Stomach (tissue), 4 donors: ENCODE measurements at regions not wholly inside any gene's neighbourhood (a gene's known extent, or its start where the extent isn't known, plus 50 kb on each side); places are given as distances from the start of the nearest gene placed in this dataset.

Experiments
- CTCF ChIP-seq, 7 experiments: fragments of 450-650 bp in 4 of 7; fragments of 200-600 bp in 3 of 7; sonication (generic) in 3 of 7; IDR thresholded peaks; one replicate each; pipeline ENCODE4 v1.5.1; 2016 to 2019; ENCODE audit warnings: antibody characterized with exemption in 7 of 7, control low read depth in 2 of 7, mild to moderate bottlenecking in 1 of 7
- POLR2A ChIP-seq, 4 donors: fragments of 450-650 bp; IDR thresholded peaks; one replicate each; pipeline ENCODE4 v1.6.1; 2016; ENCODE audit warnings: antibody characterized with exemption in 4 of 4, control low read depth in 2 of 4, mild to moderate bottlenecking in 1 of 4, moderate library complexity in 1 of 4
- POLR2AphosphoS5 ChIP-seq, 3 donors: sonication (generic); formaldehyde crosslinking; IDR thresholded peaks; one replicate each; pipeline ENCODE4 v1.6.1; 2016; ENCODE audit warnings: antibody characterized with exemption in 3 of 3

GRCh38 chr7:116315803-116316202 lies 105.5 kb downstream of the TES start:
- TF ChIP-seq POLR2A (IDR thresholded peaks at IDR 0.05) (no peak), CTCF (IDR thresholded peaks at IDR 0.05) (no peak), POLR2AphosphoS5 (IDR thresholded peaks at IDR 0.05) (no peak)
